Vagina (tissue), 2 donors: ENCODE measurements at regions not wholly inside any gene's neighbourhood (a gene's known extent, or its start where the extent isn't known, plus 50 kb on each side); places are given as distances from the start of the nearest gene placed in this dataset.
"Not testable (repeated sequence)": the region's sequence is repeated elsewhere in the genome, so short reads cannot be mapped to it uniquely, and the experiment has no call there.

Experiments used
- DNase-seq, 2 donors: peaks; one replicate each; pipeline ENCODE4 v3.0.0-alpha.2; 2017; ENCODE audit errors: extremely low spot score in 2 of 2
- H3K27ac ChIP-seq: fragments of 200-600 bp; sonication (generic); one replicate; pipeline ENCODE4 v1.5.1; 2019
- H3K27me3 ChIP-seq: fragments of 200-600 bp; sonication (generic); one replicate; pipeline ENCODE4 v1.5.1; 2019
- H3K36me3 ChIP-seq, 2 donors: fragments of 200-600 bp; sonication (generic); one replicate each; pipeline ENCODE4 v1.5.1; 2017 to 2019
- H3K4me1 ChIP-seq: fragments of 200-600 bp; sonication (generic); one replicate; pipeline ENCODE4 v1.5.1; 2019
- H3K4me3 ChIP-seq, 2 donors: fragments of 200-600 bp; sonication (generic); 1 replicate in 1 of 2; 2 replicates in 1 of 2; pipeline ENCODE4 v1.5.1; 2016 to 2019
- H3K9me3 ChIP-seq: fragments of 200-600 bp; sonication (generic); one replicate; pipeline ENCODE4 v1.5.1; 2019
- CTCF ChIP-seq, 3 experiments: fragments of 450-650 bp in 2 of 3; fragments of 200-600 bp in 1 of 3; sonication (generic) in 1 of 3; IDR thresholded peaks; one replicate each; pipeline ENCODE4 v1.5.1; 2017 to 2019; ENCODE audit warnings: antibody characterized with exemption in 3 of 3, mild to moderate bottlenecking in 2 of 3, moderate library complexity in 2 of 3
- POLR2A ChIP-seq, 2 donors: fragments of 450-650 bp; IDR thresholded peaks; one replicate each; pipeline ENCODE4 v1.6.1; 2017; ENCODE audit warnings: antibody characterized with exemption in 2 of 2, mild to moderate bottlenecking in 2 of 2, moderate library complexity in 2 of 2
- POLR2AphosphoS5 ChIP-seq, 2 donors: sonication (generic); formaldehyde crosslinking; IDR thresholded peaks; one replicate each; pipeline ENCODE4 v1.9.0; 2017; ENCODE audit warnings: antibody characterized with exemption in 2 of 2, mild to moderate bottlenecking in 2 of 2, low read depth in 1 of 2; ENCODE audit not compliant: insufficient read depth in 1 of 2
- intact Hi-C: fragments of 100-400 bp; cut with DNase I; formaldehyde crosslinking; loops from one replicate; pipeline ENCODE4 v1.15.1; 2023

GRCh38 chr14:66025779-66026178 lies 460.4 kb upstream of the CCDC196 start:
- intact Hi-C loops: no loop called here
- Histone ChIP-seq H3K4me1 (no peaks in the 10 kb centered on the region), H3K9me3 (no peaks in the 10 kb centered on the region), H3K27ac (no peak overlapping the region), H3K4me3 (no peak overlapping the region), H3K36me3 (no peaks in the 10 kb centered on the region), H3K27me3 (no peaks in the 10 kb centered on the region)
- TF ChIP-seq CTCF (IDR thresholded peaks at IDR 0.05) (no peak), POLR2AphosphoS5 (IDR thresholded peaks at IDR 0.05; ENCODE audit: insufficient read depth in 1 of 2, low read depth in 1 of 2) (no peak), POLR2A (IDR thresholded peaks at IDR 0.05) (no peak)
- no peak for DNase-seq

DNA sequence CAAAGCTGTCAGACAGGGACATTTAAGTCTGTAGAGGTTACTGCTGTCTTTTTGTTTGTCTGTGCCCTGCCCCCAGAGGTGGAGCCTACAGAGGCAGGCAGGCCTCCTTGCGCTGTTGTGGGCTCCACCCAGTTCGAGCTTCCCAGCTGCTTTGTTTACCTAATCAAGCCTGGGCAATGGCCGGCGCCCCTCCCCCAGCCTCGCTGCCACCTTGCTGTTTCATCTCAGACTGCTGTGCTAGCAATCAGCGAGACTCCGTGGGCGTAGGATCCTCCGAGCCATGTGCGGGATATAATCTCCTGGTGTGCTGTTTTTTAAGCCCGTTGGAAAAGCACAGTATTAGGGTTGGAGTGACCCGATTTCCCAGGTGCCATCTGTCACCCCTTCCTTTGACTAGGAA lies 454.2 kb upstream of the CCDC196 start:
- H3K4me1 ChIP-seq, DNase-seq, H3K27ac ChIP-seq, H3K4me3 ChIP-seq, H3K9me3 ChIP-seq, intact Hi-C loops, H3K36me3 ChIP-seq, H3K27me3 ChIP-seq: not testable (repeated sequence)

- H3K9me3 ChIP-seq: no peaks in the 10 kb centered on the region
- H3K27ac ChIP-seq: no peak overlapping the region
- intact Hi-C loops: no loop called here
- H3K4me3 ChIP-seq: no peak overlapping the region
- H3K4me1 ChIP-seq: peaks cover 4% of the 10 kb centered on the region
- H3K27me3 ChIP-seq: no peaks in the 10 kb centered on the region
- no peaks in the 10 kb centered on the region for H3K36me3 ChIP-seq
- DNase-seq: no peak
- TF ChIP-seq POLR2AphosphoS5 (IDR thresholded peaks at IDR 0.05; ENCODE audit: insufficient read depth in 1 of 2, low read depth in 1 of 2) (no peak), POLR2A (IDR thresholded peaks at IDR 0.05) (no peak), CTCF (IDR thresholded peaks at IDR 0.05) (no peak)
These were observed 453.4 kb upstream of the CCDC196 start for GRCh38 chr14:66032800-66033199.

DNA sequence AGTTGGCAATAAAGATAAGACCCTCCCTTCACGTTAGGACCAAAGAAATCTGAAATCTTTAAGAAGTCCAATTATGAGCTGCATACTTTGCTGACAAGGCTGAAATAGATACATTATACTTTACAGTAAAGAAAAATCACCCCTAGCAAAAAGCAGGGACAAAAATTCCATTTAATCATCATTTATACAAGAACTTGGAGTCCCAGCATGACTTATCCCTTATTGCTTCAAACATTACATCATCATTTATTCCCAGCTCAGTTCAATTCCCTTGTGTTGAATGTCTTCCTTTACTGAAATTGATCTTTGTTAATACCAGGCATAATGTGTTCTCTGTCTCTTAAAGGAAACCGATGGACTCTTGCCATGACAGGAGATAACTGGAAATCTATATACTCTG lies 449.6 kb upstream of the CCDC196 start:
- no peak overlapping the region for H3K4me3 ChIP-seq
- intact Hi-C loops: no loop called here
- H3K4me1 ChIP-seq: peaks cover 10% of the 10 kb centered on the region
- TF ChIP-seq POLR2AphosphoS5 (IDR thresholded peaks at IDR 0.05; ENCODE audit: insufficient read depth in 1 of 2, low read depth in 1 of 2): no peak
- TF ChIP-seq POLR2A (IDR thresholded peaks at IDR 0.05): no peak
- no peak for TF ChIP-seq CTCF (IDR thresholded peaks at IDR 0.05)
- no peak overlapping the region for H3K27ac ChIP-seq
- no peaks in the 10 kb centered on the region for H3K36me3 ChIP-seq
- no peaks in the 10 kb centered on the region for H3K27me3 ChIP-seq
- DNase-seq: no peak
- no peaks in the 10 kb centered on the region for H3K9me3 ChIP-seq

DNA sequence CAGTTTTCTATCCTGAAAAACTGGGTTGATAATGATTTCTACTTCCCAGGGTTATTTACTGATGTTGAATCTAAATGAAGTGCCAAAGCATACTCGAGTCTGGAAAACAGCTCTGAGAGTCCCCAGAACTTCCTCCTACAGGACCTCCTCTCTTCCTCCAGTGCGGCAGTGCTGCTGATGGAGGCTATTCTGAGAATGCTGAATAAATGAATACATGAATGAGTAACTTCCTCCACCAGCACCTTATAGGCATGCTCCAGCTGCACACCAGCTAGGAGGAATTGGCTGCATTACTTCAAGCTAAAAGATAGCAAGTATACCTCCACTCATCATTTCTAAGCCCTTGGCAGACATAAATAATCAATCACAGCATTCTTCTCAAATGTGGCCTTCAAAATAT lies 448.8 kb upstream of the CCDC196 start:
- no peak for DNase-seq
- TF ChIP-seq CTCF (IDR thresholded peaks at IDR 0.05): no peak
- TF ChIP-seq POLR2A (IDR thresholded peaks at IDR 0.05): no peak
- TF ChIP-seq POLR2AphosphoS5 (IDR thresholded peaks at IDR 0.05; ENCODE audit: insufficient read depth in 1 of 2, low read depth in 1 of 2): no peak
- no peak overlapping the region for H3K4me3 ChIP-seq
- no peaks in the 10 kb centered on the region for H3K9me3 ChIP-seq
- no peak overlapping the region for H3K27ac ChIP-seq
- H3K36me3 ChIP-seq: no peaks in the 10 kb centered on the region
- intact Hi-C loops: no loop called here
- H3K27me3 ChIP-seq: no peaks in the 10 kb centered on the region
- H3K4me1 ChIP-seq: peaks cover 10% of the 10 kb centered on the region

DNA sequence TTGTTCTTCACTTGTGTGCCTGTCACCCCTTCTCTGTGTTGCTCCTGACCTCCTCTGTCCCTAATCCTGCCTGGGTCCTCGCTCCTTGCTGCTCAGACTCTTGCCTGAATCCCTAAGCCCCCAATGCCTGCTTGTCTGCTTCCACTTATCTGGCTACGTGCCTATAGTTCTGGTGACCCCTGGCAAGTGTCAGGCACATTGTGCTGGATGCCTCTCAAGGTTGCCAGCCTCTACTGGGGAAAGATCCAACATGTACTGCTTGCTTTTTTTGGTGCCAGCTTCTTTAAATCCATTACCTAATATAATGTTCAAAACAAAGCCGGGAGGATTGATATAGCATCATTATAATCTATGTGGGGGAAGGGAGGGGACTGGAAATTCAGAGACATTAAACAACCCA lies 448.0 kb upstream of the CCDC196 start:
- Histone ChIP-seq H3K9me3 (no peaks in the 10 kb centered on the region), H3K27me3 (no peaks in the 10 kb centered on the region), H3K4me3 (no peak overlapping the region), H3K4me1 (peaks cover 10% of the 10 kb centered on the region), H3K36me3 (no peaks in the 10 kb centered on the region), H3K27ac (no peak overlapping the region)
- TF ChIP-seq POLR2A (IDR thresholded peaks at IDR 0.05) (no peak), POLR2AphosphoS5 (IDR thresholded peaks at IDR 0.05; ENCODE audit: insufficient read depth in 1 of 2, low read depth in 1 of 2) (no peak), CTCF (IDR thresholded peaks at IDR 0.05) (no peak)
- DNase-seq: no peak
- intact Hi-C loops: no loop called here
